Nephron (organoid): ENCODE measurements at regions not wholly inside any gene's neighbourhood (a gene's known extent, or its start where the extent isn't known, plus 50 kb on each side); places are given as distances from the start of the nearest gene placed in this dataset.

ENCODE experiments used
- H3K27ac Mint-ChIP-seq, 3 experiments: 2 replicates each; pipeline ENCODE4 v1.8.0; 2020; ENCODE audit warnings: mixed read lengths in 3 of 3, mild to moderate bottlenecking in 2 of 3, moderate library complexity in 1 of 3
- H3K27me3 Mint-ChIP-seq: 2 replicates; pipeline ENCODE4 v1.8.0; 2021; ENCODE audit warnings: low read depth, mild to moderate bottlenecking, moderate library complexity, mixed read lengths
- H3K36me3 Mint-ChIP-seq: 2 replicates; pipeline ENCODE4 v1.8.0; 2020; ENCODE audit warnings: low read depth, mixed read lengths
- H3K4me1 Mint-ChIP-seq: 2 replicates; pipeline ENCODE4 v1.8.0; 2020; ENCODE audit warnings: mixed read lengths
- H3K4me3 Mint-ChIP-seq, 3 experiments: 2 replicates each; pipeline ENCODE4 v1.8.0; 2020; ENCODE audit warnings: mild to moderate bottlenecking in 3 of 3, mixed read lengths in 3 of 3, moderate library complexity in 2 of 3
- H3K9me3 Mint-ChIP-seq: 2 replicates; pipeline ENCODE4 v1.8.0; 2020; ENCODE audit warnings: mixed read lengths
- TF ChIP-seq, protein P1 (sequence below), 3 experiments: fragments of 200-600 bp; sonication (generic); IDR thresholded peaks; one replicate each; pipeline ENCODE4 v1.5.0; 2021; ENCODE audit warnings: antibody characterized with exemption in 3 of 3; ENCODE audit not compliant: unreplicated experiment in 3 of 3

DNA sequence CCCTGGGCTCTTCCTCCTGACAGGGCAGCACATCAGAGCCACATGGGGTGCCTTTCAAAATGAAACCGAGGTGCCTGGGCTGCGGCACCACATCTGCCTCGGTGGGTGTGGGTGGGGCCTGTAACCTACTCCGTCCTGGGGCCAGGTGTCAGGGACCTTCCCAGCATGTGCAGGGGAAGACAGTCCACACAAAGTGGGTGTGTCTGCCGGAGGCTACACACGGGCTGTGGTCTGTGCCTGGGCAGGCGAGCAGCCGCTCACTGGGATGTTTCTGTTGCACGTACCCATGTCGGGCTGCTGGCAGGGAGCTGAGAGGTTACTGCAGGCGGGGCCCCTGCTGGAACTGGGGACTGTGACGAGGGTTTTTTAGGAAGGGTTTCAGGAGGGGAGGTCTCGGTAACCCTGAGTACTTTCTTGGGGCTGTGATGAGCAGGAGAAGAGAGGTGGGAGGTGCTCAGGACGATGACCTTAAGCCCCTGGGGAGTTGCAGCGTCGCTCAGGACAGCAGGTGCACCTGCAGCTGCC lies 351.2 kb downstream of the SEC14L1 start:
- H3K36me3 Mint-ChIP-seq, result peaks cover 28% of the 10 kb centered on the region
- H3K27me3 Mint-ChIP-seq, result no peaks in the 10 kb centered on the region
- H3K4me1 Mint-ChIP-seq, result peaks cover 5% of the 10 kb centered on the region
- TF ChIP-seq, protein P1, sequence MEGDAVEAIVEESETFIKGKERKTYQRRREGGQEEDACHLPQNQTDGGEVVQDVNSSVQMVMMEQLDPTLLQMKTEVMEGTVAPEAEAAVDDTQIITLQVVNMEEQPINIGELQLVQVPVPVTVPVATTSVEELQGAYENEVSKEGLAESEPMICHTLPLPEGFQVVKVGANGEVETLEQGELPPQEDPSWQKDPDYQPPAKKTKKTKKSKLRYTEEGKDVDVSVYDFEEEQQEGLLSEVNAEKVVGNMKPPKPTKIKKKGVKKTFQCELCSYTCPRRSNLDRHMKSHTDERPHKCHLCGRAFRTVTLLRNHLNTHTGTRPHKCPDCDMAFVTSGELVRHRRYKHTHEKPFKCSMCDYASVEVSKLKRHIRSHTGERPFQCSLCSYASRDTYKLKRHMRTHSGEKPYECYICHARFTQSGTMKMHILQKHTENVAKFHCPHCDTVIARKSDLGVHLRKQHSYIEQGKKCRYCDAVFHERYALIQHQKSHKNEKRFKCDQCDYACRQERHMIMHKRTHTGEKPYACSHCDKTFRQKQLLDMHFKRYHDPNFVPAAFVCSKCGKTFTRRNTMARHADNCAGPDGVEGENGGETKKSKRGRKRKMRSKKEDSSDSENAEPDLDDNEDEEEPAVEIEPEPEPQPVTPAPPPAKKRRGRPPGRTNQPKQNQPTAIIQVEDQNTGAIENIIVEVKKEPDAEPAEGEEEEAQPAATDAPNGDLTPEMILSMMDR (IDR thresholded peaks at IDR 0.05; ENCODE audit: unreplicated experiment in 3 of 3), result no peak
- no peak overlapping the region for H3K4me3 Mint-ChIP-seq
- H3K9me3 Mint-ChIP-seq, result no peaks in the 10 kb centered on the region
- no peak overlapping the region for H3K27ac Mint-ChIP-seq

DNA sequence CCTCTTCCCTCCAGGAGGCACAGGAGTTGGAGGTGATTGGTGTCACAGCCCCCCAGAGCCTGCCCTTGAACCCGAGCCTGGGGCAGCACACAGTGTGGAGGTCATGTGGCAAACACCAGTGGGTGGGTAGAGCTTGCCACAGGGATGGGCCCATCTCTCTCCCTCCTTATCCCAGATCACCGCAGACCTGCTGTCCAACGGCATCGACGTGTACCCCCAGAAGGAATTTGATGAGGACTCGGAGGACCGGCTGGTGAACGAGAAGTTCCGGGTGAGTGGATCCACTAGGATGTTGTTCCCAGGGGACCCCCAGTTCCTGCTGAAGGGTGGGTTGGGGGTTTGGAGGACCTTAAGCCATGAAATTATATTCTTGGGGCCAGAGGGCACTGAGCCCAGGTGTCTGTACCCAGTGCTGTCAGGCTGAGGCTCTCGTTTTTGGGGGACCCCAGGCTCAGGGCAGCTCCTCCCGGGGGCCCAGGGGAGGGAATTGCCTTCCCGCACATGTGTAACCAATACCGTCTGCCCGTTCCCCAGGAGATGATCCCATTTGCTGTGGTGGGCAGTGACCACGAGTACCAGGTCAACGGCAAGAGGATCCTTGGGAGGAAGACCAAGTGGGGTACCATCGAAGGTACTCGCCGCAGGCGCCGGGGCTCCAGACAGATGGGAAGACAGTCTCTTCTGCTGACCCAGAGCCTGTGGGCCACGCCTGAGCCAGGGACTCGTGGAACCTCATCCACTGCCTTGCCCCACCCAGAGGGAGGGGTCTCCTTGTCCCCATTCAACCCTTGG lies 351.9 kb downstream of the SEC14L1 start:
- Mint-ChIP-seq H3K27me3 (no peaks in the 10 kb centered on the region), H3K36me3 (peaks cover 28% of the 10 kb centered on the region), H3K4me3 (no peak overlapping the region), H3K9me3 (no peaks in the 10 kb centered on the region), H3K4me1 (peaks cover 5% of the 10 kb centered on the region), H3K27ac (no peak overlapping the region)
- TF ChIP-seq, protein P1 (IDR thresholded peaks at IDR 0.05; ENCODE audit: unreplicated experiment in 3 of 3), result no peak

DNA sequence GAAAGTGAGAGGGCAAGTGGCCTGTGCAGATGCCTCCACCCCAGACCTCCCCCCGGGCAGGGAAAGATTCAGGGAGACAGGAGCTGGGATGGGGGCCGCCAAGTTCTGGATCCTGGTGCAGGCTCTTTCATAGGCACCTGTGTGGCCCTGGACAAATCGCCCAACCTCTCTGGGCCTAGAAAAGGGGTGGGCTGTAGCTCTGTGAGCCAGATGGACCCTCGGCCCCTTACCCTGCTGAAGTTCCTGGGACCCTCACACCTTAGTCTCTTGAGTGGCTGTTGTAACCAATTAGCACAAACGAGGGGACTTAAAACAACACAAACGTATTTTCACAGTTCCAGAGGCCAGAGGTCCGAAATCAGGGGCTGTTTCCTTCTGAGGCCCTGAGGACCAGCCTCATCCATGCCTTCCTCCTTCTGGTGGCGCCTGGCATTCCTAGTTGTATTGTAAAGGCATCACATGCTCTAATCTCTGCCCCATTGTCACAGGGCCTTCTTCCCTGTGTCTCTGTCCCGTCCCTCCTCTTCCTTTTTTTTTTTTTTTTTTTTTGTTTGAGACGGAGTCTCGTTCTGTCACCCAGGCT lies 352.6 kb downstream of the SEC14L1 start:
- Mint-ChIP-seq H3K4me3 (no peak overlapping the region), H3K4me1 (peaks cover 5% of the 10 kb centered on the region), H3K27me3 (no peaks in the 10 kb centered on the region), H3K36me3 (peaks cover 28% of the 10 kb centered on the region), H3K9me3 (no peaks in the 10 kb centered on the region), H3K27ac (peak overlapping the region in 1 of 3 experiments; percentile 61)
- TF ChIP-seq, protein P1 (IDR thresholded peaks at IDR 0.05; ENCODE audit: unreplicated experiment in 3 of 3), result no peak

DNA sequence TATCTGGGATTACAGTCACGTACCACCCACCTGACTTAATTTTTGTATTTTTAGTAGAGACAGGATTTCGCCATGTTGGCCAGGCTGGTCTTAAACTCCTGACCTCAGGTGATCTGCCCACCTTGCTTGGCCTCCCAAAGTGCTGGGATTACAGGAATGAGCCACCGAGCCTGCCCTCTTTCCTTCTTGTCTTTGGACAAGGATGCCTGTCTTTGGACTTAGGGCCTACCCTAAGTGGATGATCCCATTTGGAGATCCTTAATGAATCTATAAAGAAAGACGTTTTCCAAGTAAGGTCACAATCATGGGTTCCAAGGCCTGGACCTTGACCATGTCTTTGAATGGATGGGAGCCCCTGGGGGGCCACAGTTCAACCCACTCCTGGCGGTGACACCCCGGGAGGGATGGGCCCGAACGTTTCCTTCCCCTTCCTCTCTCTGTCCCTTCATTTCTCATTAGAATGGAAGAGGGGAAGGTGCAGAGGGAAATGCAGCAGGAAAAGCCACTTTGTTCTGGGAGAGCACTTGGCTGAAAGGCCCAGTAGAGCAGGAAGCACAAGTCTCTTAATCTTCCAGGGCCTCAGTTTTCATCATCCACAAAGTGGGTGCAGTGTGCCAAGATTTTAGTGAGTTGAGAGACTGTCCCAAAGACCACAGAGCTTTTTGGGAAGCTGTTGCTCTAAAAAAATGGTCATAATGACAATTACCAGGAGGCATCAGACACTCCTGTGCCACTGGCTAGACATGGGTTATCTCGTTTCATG lies 353.3 kb downstream of the SEC14L1 start:
- Mint-ChIP-seq H3K4me3 (no peak overlapping the region), H3K36me3 (peaks cover 22% of the 10 kb centered on the region), H3K27me3 (no peaks in the 10 kb centered on the region), H3K27ac (peak overlapping the region in 1 of 3 experiments; percentile 61), H3K4me1 (peaks cover 5% of the 10 kb centered on the region), H3K9me3 (no peaks in the 10 kb centered on the region)
- TF ChIP-seq, protein P1 (IDR thresholded peaks at IDR 0.05; ENCODE audit: unreplicated experiment in 3 of 3), result no peak

DNA sequence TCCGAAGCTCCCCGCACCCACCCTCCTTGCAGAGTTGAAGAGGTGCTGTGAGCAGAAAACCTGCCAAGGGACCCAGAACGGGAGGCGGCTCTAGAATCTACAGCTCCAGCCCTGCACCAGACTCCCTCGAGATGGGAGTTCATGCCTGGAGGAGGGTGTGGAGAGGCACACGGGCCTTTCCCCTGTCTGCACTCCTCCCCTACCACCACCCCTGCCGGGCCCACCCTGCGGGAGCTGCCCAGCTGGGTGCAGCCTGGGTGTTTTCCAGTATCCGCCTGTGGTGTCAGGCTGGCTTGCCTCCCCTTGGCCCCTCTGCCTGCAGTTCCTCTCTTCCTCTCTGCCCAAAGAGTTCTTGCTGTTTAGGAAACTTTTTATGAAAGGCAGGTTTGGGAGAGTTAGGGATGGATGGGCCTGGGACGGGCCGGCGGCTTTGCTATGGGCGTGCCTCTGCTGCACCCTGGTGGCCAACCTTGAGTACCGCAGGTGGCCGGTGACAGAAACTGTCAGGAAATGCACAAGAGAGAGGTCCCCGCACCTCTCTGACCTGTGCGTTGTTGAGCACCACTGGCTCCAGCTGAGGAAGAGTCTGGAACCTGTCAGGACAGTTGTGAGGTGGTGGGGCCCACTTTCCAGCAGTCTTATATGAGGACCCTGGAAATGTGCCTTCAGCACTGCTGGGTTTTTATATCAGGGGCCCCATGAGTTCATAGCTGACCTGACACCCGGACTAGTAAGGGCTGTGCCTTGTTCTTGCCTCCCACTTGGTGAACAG lies 354.1 kb downstream of the SEC14L1 start:
- H3K27ac Mint-ChIP-seq, result peak overlapping the region; percentile 60 to 75 (median 73)
- TF ChIP-seq, protein P1 (IDR thresholded peaks at IDR 0.05; ENCODE audit: unreplicated experiment in 3 of 3), result peak; percentile 91 to 95 (median 93)
- no peaks in the 10 kb centered on the region for H3K9me3 Mint-ChIP-seq
- no peaks in the 10 kb centered on the region for H3K27me3 Mint-ChIP-seq
- peaks cover 29% of the 10 kb centered on the region for H3K36me3 Mint-ChIP-seq
- H3K4me1 Mint-ChIP-seq, result peaks cover 5% of the 10 kb centered on the region
- H3K4me3 Mint-ChIP-seq, result no peak overlapping the region
